D721Med (cell line): ENCODE measurements at regions not wholly inside any gene's neighbourhood (a gene's known extent, or its start where the extent isn't known, plus 50 kb on each side); places are given as distances from the start of the nearest gene placed in this dataset.
"Not testable (repeated sequence)": the region's sequence is repeated elsewhere in the genome, so short reads cannot be mapped to it uniquely, and the experiment has no call there.

Experiments used
- DNase-seq: peaks from one replicate; pipeline ENCODE4 v3.0.0; 2011; ENCODE audit warnings: low spot score; ENCODE audit not compliant: insufficient read length
- FAIRE-seq: peaks from 2 replicates; lab custom pipeline; 2011; peaks lifted over from hg19 to GRCh38; lab: Jason Lieb, UNC
- TF ChIP-seq, protein P1 (sequence below): IDR thresholded peaks from 2 replicates; pipeline ENCODE4 v1.5.1; 2012; ENCODE audit warnings: mild to moderate bottlenecking, control low read depth; ENCODE audit not compliant: insufficient read depth; ENCODE audit errors: missing control alignments

DNA sequence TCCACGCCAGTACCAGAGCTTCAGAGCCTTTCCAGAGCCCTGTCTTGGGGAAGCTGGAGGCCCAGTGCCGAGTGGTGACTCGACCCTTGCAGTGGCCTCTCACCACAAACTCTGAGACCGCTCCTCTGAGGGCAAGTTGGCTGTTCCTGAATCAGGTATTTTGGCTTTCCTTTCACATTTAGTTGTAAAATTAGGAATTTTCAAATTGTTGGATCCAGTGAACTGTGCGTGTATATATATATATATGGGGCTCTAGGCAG, 128.7 kb upstream of the UNC5B start:
- FAIRE-seq (no peak), DNase-seq (no peak)
- TF ChIP-seq, protein P1, sequence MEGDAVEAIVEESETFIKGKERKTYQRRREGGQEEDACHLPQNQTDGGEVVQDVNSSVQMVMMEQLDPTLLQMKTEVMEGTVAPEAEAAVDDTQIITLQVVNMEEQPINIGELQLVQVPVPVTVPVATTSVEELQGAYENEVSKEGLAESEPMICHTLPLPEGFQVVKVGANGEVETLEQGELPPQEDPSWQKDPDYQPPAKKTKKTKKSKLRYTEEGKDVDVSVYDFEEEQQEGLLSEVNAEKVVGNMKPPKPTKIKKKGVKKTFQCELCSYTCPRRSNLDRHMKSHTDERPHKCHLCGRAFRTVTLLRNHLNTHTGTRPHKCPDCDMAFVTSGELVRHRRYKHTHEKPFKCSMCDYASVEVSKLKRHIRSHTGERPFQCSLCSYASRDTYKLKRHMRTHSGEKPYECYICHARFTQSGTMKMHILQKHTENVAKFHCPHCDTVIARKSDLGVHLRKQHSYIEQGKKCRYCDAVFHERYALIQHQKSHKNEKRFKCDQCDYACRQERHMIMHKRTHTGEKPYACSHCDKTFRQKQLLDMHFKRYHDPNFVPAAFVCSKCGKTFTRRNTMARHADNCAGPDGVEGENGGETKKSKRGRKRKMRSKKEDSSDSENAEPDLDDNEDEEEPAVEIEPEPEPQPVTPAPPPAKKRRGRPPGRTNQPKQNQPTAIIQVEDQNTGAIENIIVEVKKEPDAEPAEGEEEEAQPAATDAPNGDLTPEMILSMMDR = no peak

DNA sequence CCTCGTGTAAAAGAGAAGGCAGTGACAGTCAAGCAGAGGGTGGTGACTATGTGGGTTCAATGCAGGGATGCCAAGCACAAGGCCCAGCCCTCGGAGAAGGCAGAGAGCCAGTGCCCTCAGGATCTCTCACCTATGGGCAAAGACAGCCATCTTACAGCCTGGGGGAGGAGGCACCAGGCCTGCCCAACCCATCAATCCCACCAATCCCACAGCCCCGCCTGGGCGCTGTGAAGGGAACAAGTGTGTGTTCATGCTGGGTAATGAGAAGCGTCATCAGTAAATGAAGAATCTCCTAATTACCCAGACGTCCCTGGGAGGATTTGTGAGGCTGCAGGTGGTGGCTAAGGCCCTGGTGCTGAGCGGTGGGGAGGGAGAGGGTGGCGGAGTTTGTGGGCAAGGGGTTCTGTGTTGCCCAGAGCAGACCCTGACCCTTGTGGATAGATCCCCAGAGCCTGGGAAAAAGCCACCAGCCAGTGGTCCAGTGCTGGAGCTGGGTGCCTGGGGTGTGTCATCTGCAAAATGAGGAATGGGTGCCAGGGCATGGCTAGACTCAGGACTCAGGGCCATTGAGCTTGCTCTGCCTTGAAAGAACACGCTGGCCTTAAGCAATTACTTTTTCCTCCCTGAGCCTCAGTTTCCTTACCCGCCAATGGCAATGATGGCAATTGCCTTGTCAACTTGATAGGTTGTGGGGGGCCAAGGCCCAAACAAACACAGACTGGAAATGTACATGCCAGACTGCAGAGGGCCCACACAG, 128.1 kb upstream of the UNC5B start:
- TF ChIP-seq, protein P1 = no peak
- FAIRE-seq = no peak
- peak; percentile 24 for DNase-seq

DNA sequence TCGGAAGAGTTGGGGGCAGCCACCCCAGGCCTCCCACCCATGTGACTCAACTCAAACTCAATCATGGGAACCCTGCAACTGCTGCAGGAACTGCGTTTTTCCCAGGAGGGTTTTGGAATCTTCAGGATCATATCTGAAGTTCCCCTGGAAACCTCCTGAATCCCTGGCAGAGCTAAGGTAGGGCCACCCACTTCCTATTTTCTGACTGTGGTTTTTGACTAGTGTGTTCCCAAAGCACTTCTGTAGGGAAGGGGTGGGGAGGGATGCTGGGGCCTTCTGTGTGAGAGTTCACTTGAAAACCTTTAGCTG, 127.6 kb upstream of the UNC5B start:
- TF ChIP-seq, protein P1 = no peak
- DNase-seq (no peak), FAIRE-seq (no peak)

DNA sequence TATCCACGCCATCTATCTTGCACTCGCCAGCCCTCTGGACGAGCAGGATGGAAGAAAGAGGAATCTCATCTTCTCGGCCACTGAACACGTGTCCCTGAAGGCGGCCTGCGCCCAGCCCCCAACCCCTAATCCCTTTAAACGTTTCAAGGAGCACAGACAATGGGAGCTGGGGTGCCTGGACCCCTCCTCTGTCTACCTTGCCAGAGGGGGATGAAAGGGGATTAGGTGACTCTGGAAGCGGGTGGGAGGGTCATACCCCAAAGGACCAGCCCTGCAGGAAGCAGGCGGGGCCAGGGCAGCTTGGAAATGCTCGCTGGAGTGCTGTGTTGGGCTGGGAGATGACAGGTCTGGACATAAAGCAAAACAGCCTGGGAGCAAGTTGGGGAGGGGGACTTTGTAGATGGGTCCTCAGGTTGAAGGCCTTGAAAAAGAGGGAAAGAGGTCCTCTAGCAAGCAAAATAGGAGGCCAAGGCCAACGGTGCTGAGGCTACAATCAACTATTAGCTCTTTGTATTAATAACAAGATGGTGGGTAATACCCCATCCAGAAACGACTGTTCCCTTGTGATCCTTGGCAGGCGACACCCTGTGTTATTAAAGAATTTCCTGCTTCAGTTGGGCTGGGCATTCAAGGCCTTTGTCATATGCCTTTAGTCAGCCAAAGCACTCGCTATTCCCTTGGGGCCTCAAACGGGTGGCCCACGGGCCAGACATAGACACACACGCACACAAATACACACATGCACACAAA, 126.5 kb upstream of the UNC5B start:
- FAIRE-seq (no peak), DNase-seq (peak; percentile 30)

DNA sequence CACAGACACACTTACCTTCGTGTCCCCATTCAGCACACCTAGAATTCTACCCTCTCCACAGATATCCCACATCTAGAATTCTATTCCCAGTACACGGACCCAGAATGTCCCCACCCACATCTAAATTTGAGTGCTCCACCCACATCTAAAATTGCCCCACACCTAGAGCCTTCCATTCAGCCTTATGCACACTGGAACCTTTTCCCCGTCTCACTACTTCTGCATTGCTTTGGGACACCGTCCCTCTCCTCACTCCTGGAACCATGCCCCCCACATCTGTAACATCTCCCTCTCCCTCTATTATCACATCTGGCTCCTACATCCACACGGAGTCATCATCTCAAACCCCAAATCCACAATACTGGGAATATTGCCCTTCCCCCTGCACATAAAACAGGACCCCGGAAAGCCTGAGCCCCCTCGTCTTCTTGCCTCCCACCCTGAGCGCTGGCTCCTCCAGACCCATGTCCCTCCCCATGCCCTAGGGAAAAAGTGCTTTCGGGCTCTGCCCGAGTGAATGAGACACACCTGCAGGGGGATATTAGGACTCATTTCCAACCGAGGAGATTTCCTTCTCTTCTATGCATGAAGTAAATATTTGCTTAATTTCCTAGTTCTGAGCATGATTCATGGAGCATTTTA, 125.8 kb upstream of the UNC5B start:
- no peak for DNase-seq
- FAIRE-seq = no peak
- TF ChIP-seq, protein P1 = no peak

More for the DNA sequence above, 126.5 kb upstream of the UNC5B start:
- TF ChIP-seq, protein P1 = no peak

DNA sequence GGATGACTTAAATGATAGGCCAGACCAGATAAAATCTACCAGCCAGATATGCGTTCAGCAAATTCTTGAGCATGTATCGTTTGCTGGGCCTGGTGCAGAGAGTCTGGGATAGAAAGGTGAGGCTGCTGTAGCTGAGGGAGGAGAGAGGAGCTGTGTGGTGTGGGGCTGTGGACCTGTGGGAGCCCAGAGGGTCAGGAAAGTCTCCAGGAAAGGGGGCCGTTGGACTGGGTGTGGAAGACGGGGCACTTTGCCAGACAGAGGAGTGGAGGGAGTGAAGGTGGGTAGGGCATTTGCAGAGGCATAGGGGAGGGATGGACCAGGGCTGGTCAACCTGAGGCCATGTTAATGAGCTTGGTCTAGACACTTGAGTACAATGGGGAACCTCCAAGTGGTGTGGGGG, 124.7 kb upstream of the UNC5B start:
- DNase-seq (no peak), FAIRE-seq (no peak)
- TF ChIP-seq, protein P1 = no peak

DNA sequence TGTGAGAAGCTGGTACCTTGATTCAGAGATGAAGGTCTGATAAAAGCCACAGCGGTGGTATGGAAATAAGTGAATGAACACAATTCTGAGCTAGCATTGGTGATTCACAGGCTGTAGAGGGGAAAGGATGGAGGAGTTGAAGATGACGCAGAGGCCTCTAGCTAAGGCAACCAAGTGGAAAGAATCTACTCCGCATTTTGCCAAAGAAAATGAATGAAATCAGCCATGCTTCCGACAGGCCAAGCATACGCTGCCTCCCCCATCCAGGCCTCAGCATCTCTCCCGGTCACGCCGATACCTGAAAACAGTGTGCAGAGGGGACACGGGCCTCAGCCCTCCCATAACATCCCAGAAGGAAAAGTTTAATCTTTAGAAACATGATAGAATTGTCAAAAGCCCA, 124.3 kb upstream of the UNC5B start:
- no peak for DNase-seq
- TF ChIP-seq, protein P1 = no peak
- FAIRE-seq = no peak

DNA sequence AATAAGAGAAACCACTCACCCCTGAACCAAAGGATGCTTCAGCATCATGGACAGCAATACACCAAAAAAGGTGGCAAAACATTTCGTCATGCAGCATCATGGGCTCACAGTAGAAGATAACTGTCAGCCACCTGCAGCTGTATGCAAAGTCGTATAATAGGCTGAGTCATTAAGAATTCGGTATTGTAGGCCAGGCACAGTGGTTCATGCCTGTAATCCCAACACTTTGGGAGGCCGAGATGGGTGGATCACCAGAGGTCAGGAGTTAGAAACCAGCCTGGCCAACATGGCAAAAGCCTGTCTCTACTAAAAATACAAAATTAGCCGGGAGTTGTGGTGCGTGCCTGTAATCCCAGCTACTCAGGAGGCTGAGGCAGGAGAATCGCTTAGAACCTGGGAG, 123.8 kb upstream of the UNC5B start:
- DNase-seq, FAIRE-seq: not testable (repeated sequence)
